CD4-positive, alpha-beta memory T cell (primary cell): ENCODE measurements at regions not wholly inside any gene's neighbourhood (a gene's known extent, or its start where the extent isn't known, plus 50 kb on each side); places are given as distances from the start of the nearest gene placed in this dataset.
A peak's percentile ranks its signal among the peaks of the same experiment; 100 is the strongest.
"Not testable (repeated sequence)": the region's sequence is repeated elsewhere in the genome, so short reads cannot be mapped to it uniquely, and the experiment has no call there.

Source experiments
- CTCF ChIA-PET: fragments of 350-600 bp; sonication (Branson Sonifier 250); formaldehyde crosslinking; loops from one replicate; lab custom pipeline; 2021; ENCODE audit warnings: inconsistent platforms; ENCODE audit not compliant: partially characterized antibody; lab: Charles Lee
- POLR2A ChIA-PET: fragments of 350-600 bp; sonication (Branson Sonifier 250); formaldehyde crosslinking; loops from one replicate; lab custom pipeline; 2021; ENCODE audit not compliant: partially characterized antibody; lab: Charles Lee
- DNase-seq, 5 donors: peaks; one replicate each; pipeline versions ENCODE4 v3.0.0 to v3.0.0-alpha.2; 2020 to 2022; ENCODE audit warnings: mixed read lengths in 1 of 5
- H3K27ac ChIP-seq: one replicate; pipeline ENCODE4 v1.7.0; 2013; ENCODE audit warnings: low read depth, low read length
- H3K27me3 ChIP-seq: 2 replicates; pipeline ENCODE4 v1.7.0; 2013; ENCODE audit warnings: mild to moderate bottlenecking, low read length, moderate library complexity; ENCODE audit not compliant: insufficient read depth
- H3K36me3 ChIP-seq: 2 replicates; pipeline ENCODE4 v1.7.0; 2013; ENCODE audit warnings: mild to moderate bottlenecking, low read length, moderate library complexity; ENCODE audit not compliant: insufficient read depth
- H3K4me1 ChIP-seq: 2 replicates; pipeline ENCODE4 v1.7.0; 2013; ENCODE audit warnings: mild to moderate bottlenecking, low read length, moderate library complexity; ENCODE audit not compliant: insufficient read depth
- H3K4me3 ChIP-seq, 2 donors: one replicate each; pipeline ENCODE4 v1.7.0; 2013; ENCODE audit warnings: low read length in 2 of 2, mild to moderate bottlenecking in 1 of 2
- H3K9me3 ChIP-seq, 2 donors: one replicate each; pipeline ENCODE4 v1.7.0; 2013; ENCODE audit warnings: low read length in 2 of 2, control low read depth in 1 of 2; ENCODE audit not compliant: control insufficient read depth in 1 of 2
- H3K27ac Mint-ChIP-seq, 7 donors: one replicate each; pipeline ENCODE4 v1.8.0; 2020 to 2021; ENCODE audit warnings: mixed read lengths in 7 of 7, mild to moderate bottlenecking in 6 of 7, inconsistent platforms in 3 of 7, moderate library complexity in 3 of 7
- H3K27me3 Mint-ChIP-seq, 2 donors: one replicate each; pipeline ENCODE4 v1.8.0; 2020 to 2021; ENCODE audit warnings: mixed read lengths in 2 of 2
- H3K36me3 Mint-ChIP-seq, 2 donors: one replicate each; pipeline ENCODE4 v1.8.0; 2020 to 2021; ENCODE audit warnings: mixed read lengths in 2 of 2, inconsistent platforms in 1 of 2, mild to moderate bottlenecking in 1 of 2
- H3K4me1 Mint-ChIP-seq, 4 donors: one replicate each; pipeline ENCODE4 v1.8.0; 2020 to 2021; ENCODE audit warnings: mixed read lengths in 4 of 4, mild to moderate bottlenecking in 1 of 4
- H3K4me3 Mint-ChIP-seq, 8 donors: one replicate each; pipeline ENCODE4 v1.8.0; 2020 to 2021; ENCODE audit warnings: mixed read lengths in 8 of 8, mild to moderate bottlenecking in 7 of 8, moderate library complexity in 6 of 8, inconsistent platforms in 3 of 8
- H3K9me3 Mint-ChIP-seq, 8 donors: one replicate each; pipeline ENCODE4 v1.8.0; 2020 to 2021; ENCODE audit warnings: mixed read lengths in 8 of 8, mild to moderate bottlenecking in 5 of 8, inconsistent platforms in 3 of 8, moderate library complexity in 1 of 8
- intact Hi-C: fragments of 100-400 bp; cut with micrococcal nuclease; formaldehyde crosslinking; loops from one replicate; pipeline ENCODE4 v1.15.1; 2023

GRCh38 chr1:29757866-29758780, 521.8 kb downstream of the PTPRU start:
- Histone ChIP-seq H3K36me3 (no peaks in the 10 kb centered on the region), H3K4me1 (no peaks in the 10 kb centered on the region), H3K4me3 (no peak overlapping the region), H3K27ac (no peak overlapping the region), H3K9me3 (no peaks in the 10 kb centered on the region), H3K27me3 (no peaks in the 10 kb centered on the region)
- POLR2A ChIA-PET: no interaction called here
- no peaks in the 10 kb centered on the region for H3K36me3 Mint-ChIP-seq
- CTCF ChIA-PET: no interaction called here
- peaks cover 0 to 1% (median under 1%) of the 10 kb centered on the region in 8 donors for H3K9me3 Mint-ChIP-seq
- no peak overlapping the region for H3K4me3 Mint-ChIP-seq
- H3K27ac Mint-ChIP-seq: peak overlapping the region in 1 of 7 donors; percentile 60
- intact Hi-C loops: no loop called here
- DNase-seq: no peak
- no peaks in the 10 kb centered on the region for H3K4me1 Mint-ChIP-seq
- peaks cover 12 to 27% of the 10 kb centered on the region in 2 donors for H3K27me3 Mint-ChIP-seq

DNA sequence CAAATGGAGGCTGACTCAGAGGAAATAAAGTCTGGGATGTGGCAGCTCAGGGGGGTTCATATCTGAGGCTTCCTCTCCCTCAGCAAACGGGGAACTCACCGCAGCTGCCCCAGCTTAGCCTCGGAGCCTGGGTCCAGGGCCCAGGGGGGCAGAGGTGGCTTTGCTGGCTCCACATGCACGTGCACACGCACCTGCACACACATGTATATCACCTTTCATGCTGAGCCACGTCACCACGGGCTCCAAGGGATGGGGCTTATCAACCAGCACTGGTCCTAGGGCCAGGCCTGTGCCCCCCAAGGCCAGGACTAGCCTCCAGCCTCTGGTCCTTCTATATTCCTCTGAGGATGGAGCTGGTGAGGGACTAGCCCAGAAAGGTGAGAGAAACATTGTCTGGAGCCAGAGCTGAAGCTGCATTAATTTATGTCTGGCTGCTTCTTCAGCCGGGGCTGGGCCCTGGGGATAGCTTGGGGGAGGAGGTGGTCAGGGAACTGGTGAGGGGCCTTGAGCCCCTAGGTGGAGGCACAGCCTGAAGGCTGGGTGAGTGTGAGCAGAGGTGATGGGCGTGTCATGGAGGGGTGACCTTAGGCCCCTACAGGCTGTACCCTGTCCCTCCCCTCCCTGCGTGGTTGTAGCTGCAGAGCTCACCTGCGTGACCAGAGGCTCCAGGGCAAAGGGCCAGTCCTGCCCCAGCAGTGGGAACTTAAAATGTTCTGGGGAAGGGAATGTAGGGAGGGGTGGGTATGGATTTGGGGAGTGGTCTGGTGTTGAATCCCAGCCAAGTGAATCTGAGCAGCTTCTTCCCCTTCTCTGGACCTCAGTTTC, 520.8 kb downstream of the PTPRU start:
- Mint-ChIP-seq H3K4me3 (no peak overlapping the region), H3K27me3 (peaks cover 13 to 22% of the 10 kb centered on the region in 2 donors), H3K9me3 (no peaks in the 10 kb centered on the region), H3K4me1 (no peaks in the 10 kb centered on the region), H3K36me3 (no peaks in the 10 kb centered on the region), H3K27ac (peak overlapping the region in 1 of 7 donors; percentile 8)
- DNase-seq: no peak
- intact Hi-C loops: no loop called here
- H3K27me3 ChIP-seq: no peaks in the 10 kb centered on the region
- POLR2A ChIA-PET: no interaction called here
- no peak overlapping the region for H3K4me3 ChIP-seq
- H3K36me3 ChIP-seq: no peaks in the 10 kb centered on the region
- H3K9me3 ChIP-seq: no peaks in the 10 kb centered on the region
- CTCF ChIA-PET: no interaction called here
- H3K4me1 ChIP-seq: no peaks in the 10 kb centered on the region
- H3K27ac ChIP-seq: no peak overlapping the region

DNA sequence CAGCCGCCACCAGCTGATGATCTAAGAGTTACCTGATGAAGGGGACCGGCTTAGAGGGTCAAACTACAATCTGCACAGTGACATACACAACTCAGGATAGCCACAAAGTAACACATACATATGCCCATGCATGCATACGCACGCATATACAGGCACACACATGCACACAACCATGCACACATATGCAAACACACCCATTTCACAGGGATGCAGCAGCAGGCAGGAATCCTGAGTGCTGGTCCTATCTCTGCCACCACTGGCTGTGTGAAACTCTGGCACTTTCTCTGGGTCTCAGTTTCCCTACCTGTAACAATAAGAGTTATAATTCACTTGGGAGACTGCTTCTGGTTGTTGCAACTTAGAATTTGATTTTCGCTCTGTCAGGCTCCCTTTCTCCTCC, 520.2 kb downstream of the PTPRU start:
- ChIA-PET CTCF (no interaction called here), POLR2A (no interaction called here)
- H3K27me3 Mint-ChIP-seq: peaks cover 9 to 16% of the 10 kb centered on the region in 2 donors
- no peaks in the 10 kb centered on the region for H3K27me3 ChIP-seq
- H3K36me3 Mint-ChIP-seq: no peaks in the 10 kb centered on the region
- H3K9me3 ChIP-seq: no peaks in the 10 kb centered on the region
- no peak overlapping the region for H3K27ac ChIP-seq
- no peak overlapping the region for H3K4me3 Mint-ChIP-seq
- no peaks in the 10 kb centered on the region for H3K4me1 ChIP-seq
- no peaks in the 10 kb centered on the region for H3K4me1 Mint-ChIP-seq
- intact Hi-C loops: no loop called here
- H3K4me3 ChIP-seq: no peak overlapping the region
- H3K27ac Mint-ChIP-seq: no peak overlapping the region
- no peaks in the 10 kb centered on the region for H3K36me3 ChIP-seq
- DNase-seq: no peak
- H3K9me3 Mint-ChIP-seq: no peaks in the 10 kb centered on the region

GRCh38 chr1:29756085-29756484, 519.8 kb downstream of the PTPRU start:
- Mint-ChIP-seq H3K4me3 (no peak overlapping the region), H3K9me3 (no peaks in the 10 kb centered on the region), H3K36me3 (no peaks in the 10 kb centered on the region), H3K27ac (no peak overlapping the region), H3K27me3 (peaks cover 9 to 16% of the 10 kb centered on the region in 2 donors), H3K4me1 (no peaks in the 10 kb centered on the region)
- ChIA-PET POLR2A (no interaction called here), CTCF (no interaction called here)
- no peak overlapping the region for H3K4me3 ChIP-seq
- intact Hi-C loops: no loop called here
- H3K27me3 ChIP-seq: no peaks in the 10 kb centered on the region
- no peaks in the 10 kb centered on the region for H3K9me3 ChIP-seq
- no peak overlapping the region for H3K27ac ChIP-seq
- no peaks in the 10 kb centered on the region for H3K36me3 ChIP-seq
- no peaks in the 10 kb centered on the region for H3K4me1 ChIP-seq
- no peak for DNase-seq

- H3K4me3 ChIP-seq, H3K9me3 ChIP-seq, H3K4me1 Mint-ChIP-seq, CTCF ChIA-PET, H3K27me3 ChIP-seq, H3K36me3 ChIP-seq, intact Hi-C loops, H3K4me3 Mint-ChIP-seq, H3K36me3 Mint-ChIP-seq, H3K4me1 ChIP-seq, POLR2A ChIA-PET, H3K9me3 Mint-ChIP-seq, H3K27ac Mint-ChIP-seq, H3K27ac ChIP-seq, DNase-seq: not testable (repeated sequence)
- peaks cover 9 to 12% of the 10 kb centered on the region in 2 donors for H3K27me3 Mint-ChIP-seq
Measured at GRCh38 chr1:29755412-29756015, 519.2 kb downstream of the PTPRU start.

DNA sequence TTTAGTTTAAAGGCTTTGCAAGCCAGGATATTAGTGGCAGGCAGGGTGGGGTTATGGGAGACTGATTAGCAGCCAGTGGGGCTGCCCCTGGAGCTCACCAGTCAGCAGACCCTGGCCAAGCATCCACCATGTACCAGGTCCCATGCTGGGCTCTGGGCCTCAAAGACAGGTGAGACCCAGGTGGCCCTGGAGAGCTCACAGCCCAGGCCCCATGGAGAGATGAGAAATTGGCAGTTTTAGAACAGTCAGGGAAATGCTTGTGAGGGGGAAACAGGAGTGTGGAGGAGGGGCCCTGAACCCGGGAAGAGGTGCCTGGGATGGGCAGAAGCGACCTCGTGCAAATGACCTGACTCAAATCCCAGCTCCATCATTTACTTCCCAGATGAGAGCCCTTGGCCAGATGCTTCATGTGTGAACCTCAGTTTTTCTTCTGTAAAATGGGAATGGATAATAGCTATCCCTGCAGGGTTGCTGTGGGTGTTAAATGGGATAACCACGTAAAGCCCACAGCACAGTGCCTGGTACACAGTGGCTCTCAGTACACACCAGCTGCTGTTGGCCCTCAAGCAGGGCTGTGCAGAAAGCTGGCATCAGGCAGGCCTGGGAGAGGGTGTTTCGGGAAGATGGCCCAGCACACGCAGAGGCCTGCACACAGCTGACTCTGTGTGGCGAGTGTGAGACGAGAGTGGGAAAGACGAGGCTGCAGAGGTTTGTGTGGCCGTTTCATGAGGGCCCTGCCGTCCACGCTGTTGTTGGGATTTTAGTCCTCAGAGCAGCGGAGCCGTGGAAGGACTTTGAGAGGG, 518.5 kb downstream of the PTPRU start:
- Mint-ChIP-seq H3K4me3 (no peak overlapping the region), H3K9me3 (no peaks in the 10 kb centered on the region), H3K27me3 (peaks cover 11 to 12% of the 10 kb centered on the region in 2 donors), H3K4me1 (no peaks in the 10 kb centered on the region), H3K27ac (no peak overlapping the region), H3K36me3 (no peaks in the 10 kb centered on the region)
- Histone ChIP-seq H3K9me3 (no peaks in the 10 kb centered on the region), H3K4me3 (no peak overlapping the region), H3K27ac (no peak overlapping the region), H3K4me1 (no peaks in the 10 kb centered on the region), H3K36me3 (no peaks in the 10 kb centered on the region), H3K27me3 (no peaks in the 10 kb centered on the region)
- ChIA-PET CTCF (no interaction called here), POLR2A (no interaction called here)
- DNase-seq: no peak
- intact Hi-C loops: no loop called here
